GM12878 (cell line): ENCODE measurements at regions not wholly inside any gene's neighbourhood (a gene's known extent, or its start where the extent isn't known, plus 50 kb on each side); places are given as distances from the start of the nearest gene placed in this dataset.

Experiments
- ATAC-seq: fragments of 200-7000 bp; cut with Tn5 transposase; 3 replicates; pipeline ENCODE4 v1.9.1; 2020; ENCODE audit warnings: mild to moderate bottlenecking, moderate library complexity
- BruUV-seq: library from RNA; stranded (reverse); fragments of 400-500 nt; replicated peaks from 2 replicates; lab custom pipeline; 2021; lab: Mats Ljungman, UMichigan
- CTCF ChIA-PET: fragments of 300-600 bp; sonication (Branson Sonifier 250); formaldehyde crosslinking; extraction: SDS; loops from one replicate; lab custom pipeline; 2021; ENCODE audit warnings: inconsistent platforms; lab: Yijun Ruan, JAX
- POLR2A ChIA-PET: fragments of 350-600 bp; formaldehyde crosslinking; extraction: SDS; loops from one replicate; lab custom pipeline; 2021; ENCODE audit warnings: inconsistent platforms; lab: Charles Lee
- RAD21 ChIA-PET: fragments of 300-600 bp; sonication (Branson Sonifier 250); formaldehyde crosslinking; loops from one replicate; lab custom pipeline; 2023; ENCODE audit warnings: antibody characterized with exemption; ENCODE audit not compliant: unreplicated experiment; lab: Charles Lee
- SMC1A ChIA-PET: fragments of 300-600 bp; sonication (Branson Sonifier 250); formaldehyde crosslinking; loops from one replicate; lab custom pipeline; 2023; ENCODE audit not compliant: unreplicated experiment, uncharacterized antibody; lab: Charles Lee
- DNase-seq: peaks from one replicate; pipeline ENCODE4 v3.0.0-alpha.2; 2011; ENCODE audit warnings: low read depth, low spot score
- FAIRE-seq: peaks from 3 replicates; lab custom pipeline; 2011; peaks lifted over from hg19 to GRCh38; lab: Jason Lieb, UNC
- H2AFZ ChIP-seq: 2 replicates; pipeline ENCODE4 v1.6.0; 2011; ENCODE audit warnings: low read depth, low read length, control low read depth; ENCODE audit not compliant: control insufficient read depth
- H3K27ac ChIP-seq: 2 replicates; pipeline ENCODE4 v1.5.1; 2011; ENCODE audit warnings: control low read depth; ENCODE audit not compliant: control insufficient read depth, insufficient read depth
- H3K27me3 ChIP-seq, 2 experiments: replicated peaks in 1 of 2; 2 replicates each; pipeline versions ENCODE4 v1.6.0 to v1.6.1; 2011; ENCODE audit warnings: low read length in 1 of 2; ENCODE audit not compliant: control insufficient read depth in 2 of 2, insufficient read depth in 2 of 2
- H3K36me3 ChIP-seq, 2 experiments: 2 replicates each; pipeline ENCODE4 v1.5.1; 2011; ENCODE audit warnings: low read length in 1 of 2; ENCODE audit not compliant: control insufficient read depth in 2 of 2, insufficient read depth in 2 of 2
- H3K4me1 ChIP-seq: 2 replicates; pipeline ENCODE4 v1.6.1; 2011; ENCODE audit warnings: mild to moderate bottlenecking, low read length, moderate library complexity, mixed read lengths; ENCODE audit not compliant: control insufficient read depth, insufficient read depth
- H3K4me2 ChIP-seq: 2 replicates; pipeline ENCODE4 v1.6.0; 2011; ENCODE audit warnings: control low read depth; ENCODE audit not compliant: control insufficient read depth, insufficient read depth
- H3K4me3 ChIP-seq: fragments of 200-600 bp; sonication (generic); 2 replicates; pipeline ENCODE4 v1.5.1; 2016
- H3K79me2 ChIP-seq: 2 replicates; pipeline ENCODE4 v1.6.0; 2011; ENCODE audit warnings: low read length; ENCODE audit not compliant: control insufficient read depth, insufficient read depth
- H3K9ac ChIP-seq: 2 replicates; pipeline ENCODE4 v1.8.0; 2011; ENCODE audit warnings: low read length, control low read depth, mixed read lengths; ENCODE audit not compliant: control insufficient read depth, insufficient read depth
- H3K9me3 ChIP-seq: replicated peaks from 3 replicates; pipeline ENCODE4 v1.5.1; 2011; ENCODE audit warnings: mild to moderate bottlenecking, low read length; ENCODE audit not compliant: control insufficient read depth, insufficient read depth
- H4K20me1 ChIP-seq: 2 replicates; pipeline ENCODE4 v1.6.0; 2011; ENCODE audit not compliant: control insufficient read depth, insufficient read depth
- MXI1 ChIP-seq: fragments of 150-350 bp; IDR thresholded peaks from 2 replicates; pipeline ENCODE4 v1.6.1; 2011; ENCODE audit warnings: low read depth, mild to moderate bottlenecking, inconsistent platforms, low read length, improper control_type of control experiment
- NKRF ChIP-seq: fragments of 450-650 bp; conservative IDR thresholded peaks from 2 replicates; pipeline ENCODE4 v1.6.1; 2017; ENCODE audit warnings: mild to moderate bottlenecking, moderate library complexity
- NR2C1 ChIP-seq: fragments of 450-650 bp; IDR thresholded peaks from 2 replicates; pipeline ENCODE4 v1.6.1; 2017; ENCODE audit warnings: antibody characterized with exemption, mild to moderate bottlenecking, moderate library complexity
- POLR2A ChIP-seq: IDR thresholded peaks from 2 replicates; pipeline ENCODE4 v1.6.1; 2011; ENCODE audit warnings: low read depth, mild to moderate bottlenecking, low read length
- PRDM15 ChIP-seq: fragments of 450-650 bp; formaldehyde crosslinking; IDR thresholded peaks from 2 replicates; pipeline ENCODE4 v1.4.0; 2020; ENCODE audit warnings: mild to moderate bottlenecking, moderate library complexity
- RFX5 ChIP-seq: IDR thresholded peaks from 2 replicates; pipeline ENCODE4 v1.6.1; 2011; ENCODE audit warnings: low read depth, low read length, improper control_type of control experiment
- SMARCA5 ChIP-seq: fragments of 450-650 bp; IDR thresholded peaks from 2 replicates; pipeline ENCODE4 v1.6.1; 2017; ENCODE audit warnings: mild to moderate bottlenecking
- SREBF1 ChIP-seq: IDR thresholded peaks from 2 replicates; pipeline ENCODE4 v1.6.1; 2012; ENCODE audit warnings: mild to moderate bottlenecking, low read length
- TAF1 ChIP-seq: IDR thresholded peaks from 2 replicates; pipeline ENCODE4 v1.6.1; 2011; ENCODE audit warnings: mild to moderate bottlenecking, low read depth, low read length, borderline replicate concordance
- WGBS: methylation state at CpG from one replicate; pipeline ENCODE4 v1.1.6; 2016; ENCODE audit warnings: low lambda C conversion rate; ENCODE audit not compliant: insufficient replicate concordance, insufficient coverage; ENCODE audit errors: missing lambda C conversion rate; 5-methylcytosine and 5-hydroxymethylcytosine counted together
- in situ Hi-C: fragments of 300-500 bp; cut with MboI; formaldehyde crosslinking; loops from 9 replicates; pipeline ENCODE4 v1.14.3; 2018; ENCODE audit warnings: mixed read lengths
- intact Hi-C: fragments of 100-400 bp; cut with micrococcal nuclease; formaldehyde crosslinking; loops from one replicate; pipeline ENCODE4 v1.14.2; 2022; ENCODE audit not compliant: unreplicated experiment

GRCh38 chr16:79661578-79661977 is 61.0 kb upstream of the MAF start:
- no peak overlapping the region for H3K4me3 ChIP-seq
- FAIRE-seq (no peak), DNase-seq (no peak), ATAC-seq (no peak)
- H3K79me2 ChIP-seq = no peaks in the 10 kb centered on the region
- in situ Hi-C loops (no loop called here), intact Hi-C loops (no loop called here)
- ChIA-PET CTCF (no interaction called here), SMC1A (no interaction called here), RAD21 (no interaction called here), POLR2A (no interaction called here)
- H3K27ac ChIP-seq = no peak overlapping the region
- TF ChIP-seq RFX5 = no peak
- TF ChIP-seq POLR2A = no peak
- no peak for TF ChIP-seq TAF1
- no peak for TF ChIP-seq SREBF1
- TF ChIP-seq PRDM15 (CRISPR knock-in tag) = no peak
- no peak for TF ChIP-seq NR2C1
- no peak for TF ChIP-seq NKRF
- no peak for TF ChIP-seq SMARCA5
- no peak for TF ChIP-seq MXI1
- no peaks in the 10 kb centered on the region for H4K20me1 ChIP-seq
- WGBS = 19% methylated on average over 5 of the region's 5 CpGs
- H2AFZ ChIP-seq = no peak overlapping the region
- BruUV-seq = no TSS peak
- H3K9me3 ChIP-seq = no peaks in the 10 kb centered on the region
- H3K36me3 ChIP-seq = no peaks in the 10 kb centered on the region
- H3K4me1 ChIP-seq = no peaks in the 10 kb centered on the region
- no peaks in the 10 kb centered on the region for H3K27me3 ChIP-seq
- no peak overlapping the region for H3K4me2 ChIP-seq
- H3K9ac ChIP-seq = no peak overlapping the region
